NCI-H2227 treated with DMSO at 0.1 percent for 48 hours (cell line): ENCODE measurements at regions not wholly inside any gene's neighbourhood (a gene's known extent, or its start where the extent isn't known, plus 50 kb on each side); places are given as distances from the start of the nearest gene placed in this dataset.

Experiments used
- DNase-seq: peaks from one replicate; lab custom pipeline; 2025; lab: John Stamatoyannopoulos, UW

- DNase-seq: no peak
Observed at GRCh38 chr5:56588131-56588487, 227.2 kb upstream of the MAP3K1 start.

DNA sequence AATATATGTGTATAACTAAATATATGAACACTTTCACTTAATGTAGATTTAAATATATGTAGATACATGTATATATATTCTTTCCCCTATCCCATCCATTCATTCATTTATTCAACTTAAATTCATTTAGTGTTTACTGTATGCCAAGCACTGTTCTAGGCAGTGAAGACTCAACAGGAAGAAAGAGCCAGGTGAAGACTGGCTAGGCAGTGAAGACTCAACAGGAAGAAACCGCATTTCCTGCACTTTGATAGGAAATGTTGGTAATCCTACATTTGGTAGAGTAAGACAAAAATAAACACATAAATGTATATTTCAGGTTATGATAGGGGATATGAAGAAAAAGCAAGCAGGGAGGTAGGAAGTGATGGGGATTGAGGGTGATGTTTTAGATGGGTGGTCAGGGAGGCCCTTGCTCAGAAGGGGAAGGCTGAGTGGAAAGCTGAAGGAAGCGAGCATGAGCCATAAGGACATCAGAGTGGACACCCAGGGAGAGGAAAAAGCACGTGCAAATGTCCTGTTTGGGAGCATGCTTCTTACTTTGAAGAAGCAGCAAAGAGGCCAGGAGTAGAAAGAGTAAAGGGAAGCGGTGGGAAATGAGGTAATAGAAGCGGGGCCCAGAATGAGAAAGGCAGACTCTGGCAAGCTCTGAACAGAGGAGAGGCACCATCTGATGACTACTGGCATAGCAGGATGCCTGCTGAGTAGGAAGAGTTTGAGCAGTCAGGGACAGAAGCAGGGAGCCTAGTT is 227.8 kb upstream of the MAP3K1 start:
- DNase-seq: no peak

DNA sequence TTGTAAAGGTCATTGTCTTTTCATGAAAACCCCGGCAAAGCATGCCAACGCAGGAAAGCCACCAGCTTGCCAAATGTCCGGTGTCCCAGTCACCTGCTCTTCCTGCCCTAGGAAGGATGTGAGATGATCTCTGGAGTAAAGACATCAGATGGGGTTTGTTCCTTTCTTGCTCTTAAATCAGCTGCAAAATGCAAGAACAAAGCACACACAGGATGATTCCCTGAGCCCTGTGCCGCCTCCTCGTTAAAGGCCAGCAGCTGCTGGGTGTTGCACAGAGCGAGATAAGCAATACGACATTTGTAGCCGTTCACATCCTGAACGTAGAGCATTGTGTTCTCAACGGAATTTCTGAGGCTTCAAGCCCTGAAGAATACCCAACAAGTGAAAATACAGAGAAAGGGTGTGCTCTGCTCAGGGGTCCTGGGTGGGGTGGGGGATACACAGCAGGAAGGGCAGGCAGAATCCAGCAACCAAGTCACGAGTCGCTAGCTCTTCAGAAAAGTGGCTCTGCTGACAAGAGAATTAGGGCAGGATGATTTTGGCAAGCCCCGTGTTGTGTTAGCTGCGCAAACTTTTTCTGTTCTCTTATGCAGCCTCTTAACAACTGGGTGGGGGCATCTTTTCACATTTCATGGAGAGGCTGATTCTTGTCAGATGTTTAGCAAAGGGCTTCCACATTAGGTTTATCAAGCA is 229.2 kb upstream of the MAP3K1 start:
- no peak for DNase-seq

DNA sequence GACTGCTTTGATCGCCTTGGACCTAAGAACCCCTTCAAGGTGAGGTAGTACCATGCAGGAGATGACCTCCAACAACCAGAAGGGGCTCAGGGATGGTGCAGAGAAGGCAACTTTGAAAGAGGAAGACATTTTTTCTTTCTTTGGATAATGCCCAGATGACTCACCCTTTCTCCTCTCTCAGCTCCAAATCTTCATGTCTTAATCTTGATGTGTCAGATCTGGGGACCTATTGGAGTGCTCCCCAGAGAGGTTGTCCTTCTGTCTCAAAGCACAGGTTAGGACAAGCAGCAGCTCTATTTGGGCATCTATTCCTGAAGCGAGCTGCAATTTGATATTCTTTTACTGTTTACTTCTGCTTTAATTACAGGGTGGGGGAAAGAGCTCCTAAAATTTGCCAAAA is 229.9 kb upstream of the MAP3K1 start:
- no peak for DNase-seq

- no peak for DNase-seq
Observed at GRCh38 chr5:56581426-56581825, 233.9 kb upstream of the MAP3K1 start.

GRCh38 chr5:56580864-56581263 is 234.5 kb upstream of the MAP3K1 start:
- no peak for DNase-seq

GRCh38 chr5:56575821-56576220 is 239.5 kb upstream of the MAP3K1 start:
- no peak for DNase-seq

GRCh38 chr5:56574778-56575177 is 240.6 kb upstream of the MAP3K1 start:
- DNase-seq: no peak

- DNase-seq: no peak
Observed at GRCh38 chr5:56569566-56569965, 245.8 kb upstream of the MAP3K1 start.

DNA sequence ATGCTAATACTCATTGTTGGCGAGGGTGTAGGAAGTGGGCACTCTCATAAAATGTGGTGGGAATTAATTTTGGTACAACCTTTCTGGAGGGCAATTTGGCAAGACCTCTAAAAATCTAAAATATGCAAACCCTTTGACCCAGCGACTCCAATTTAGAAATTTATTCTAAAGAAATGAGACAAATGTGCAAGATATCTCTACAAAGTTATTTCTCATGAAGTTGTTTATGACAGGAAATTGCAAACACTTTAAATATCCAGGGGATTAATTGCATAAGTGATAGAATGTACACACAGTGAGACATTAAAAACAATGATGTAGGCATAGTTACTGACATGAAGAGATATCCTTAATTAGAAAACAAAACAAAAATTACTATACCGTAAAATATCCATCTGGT is 246.3 kb upstream of the MAP3K1 start:
- DNase-seq: no peak

DNA sequence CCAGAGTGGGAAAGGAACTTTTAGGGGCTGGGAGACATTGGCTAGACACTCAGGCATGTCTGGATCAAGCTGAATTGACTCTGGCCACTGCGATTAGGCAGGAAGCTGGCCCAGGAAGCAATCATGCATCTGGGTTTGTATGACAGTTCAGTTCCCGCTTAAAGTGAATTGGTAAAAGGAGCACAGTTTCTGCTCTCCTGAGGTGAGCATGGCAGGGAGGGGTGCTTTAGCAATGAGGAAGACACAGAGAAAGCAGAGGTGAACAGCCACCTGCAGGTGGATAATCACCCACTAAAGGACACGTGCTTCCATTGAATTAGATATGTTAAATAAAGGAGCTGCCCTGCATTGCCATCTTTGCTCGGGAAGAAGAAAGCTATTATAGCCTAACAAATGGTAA is 248.1 kb upstream of the MAP3K1 start:
- DNase-seq: no peak

DNA sequence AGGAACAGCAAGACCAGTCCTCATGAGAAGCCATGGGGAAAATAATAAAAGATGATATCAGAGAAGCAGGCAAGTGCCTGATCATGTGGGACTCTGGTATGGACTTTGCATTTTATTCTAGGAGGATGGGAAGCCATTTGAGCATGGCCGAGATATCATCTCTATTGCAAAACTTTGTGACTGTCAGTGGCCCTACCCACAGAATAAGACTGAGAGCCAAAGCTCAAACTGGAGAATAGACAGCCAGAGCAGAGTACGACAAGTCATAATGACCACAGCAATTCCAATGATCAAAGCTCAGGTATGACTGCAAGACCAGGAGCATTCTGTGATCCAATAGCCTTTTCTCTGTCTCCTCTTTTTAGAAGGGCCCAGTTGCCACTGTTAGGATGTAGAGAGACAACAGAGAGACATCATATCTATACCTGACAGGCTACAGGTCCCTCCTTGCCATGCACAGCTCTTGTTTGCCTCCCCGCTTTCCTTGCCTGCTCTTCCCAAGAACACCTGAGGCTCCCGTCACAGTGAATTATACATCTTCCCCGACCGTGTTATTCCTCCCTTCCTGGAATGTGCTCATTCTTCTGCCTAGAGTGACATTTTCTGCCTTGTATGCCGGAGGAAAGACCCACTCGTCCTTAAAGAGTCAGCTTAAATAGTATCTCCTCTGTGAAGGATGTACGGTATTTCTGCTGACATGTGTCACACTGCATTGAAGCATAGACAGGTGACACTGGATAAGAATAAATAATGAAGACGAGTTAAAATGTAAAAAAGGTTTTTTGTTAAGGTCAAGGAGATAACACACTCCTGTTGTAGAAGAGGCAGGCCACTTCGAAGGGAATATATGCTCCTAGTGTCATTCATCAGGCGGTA is 248.7 kb upstream of the MAP3K1 start:
- no peak for DNase-seq

GRCh38 chr5:56565644-56566043 is 249.7 kb upstream of the MAP3K1 start:
- no peak for DNase-seq

DNA sequence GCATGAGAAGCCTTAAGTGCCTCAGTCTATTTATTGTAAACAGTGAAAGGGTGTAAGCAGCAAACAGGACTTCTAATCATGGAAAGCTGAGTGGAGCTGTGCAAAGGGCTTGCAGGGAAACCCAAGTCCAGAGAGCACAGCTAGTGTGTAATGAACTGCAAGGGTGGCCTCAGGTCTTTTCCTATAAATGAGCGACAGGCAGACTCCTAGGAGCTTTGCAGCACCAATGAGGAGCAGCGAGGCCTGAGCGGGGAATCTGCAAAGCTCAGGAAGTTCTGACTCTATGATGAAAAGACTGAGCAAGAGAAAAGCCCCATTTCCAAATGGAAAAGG is 250.1 kb upstream of the MAP3K1 start:
- DNase-seq: no peak

DNA sequence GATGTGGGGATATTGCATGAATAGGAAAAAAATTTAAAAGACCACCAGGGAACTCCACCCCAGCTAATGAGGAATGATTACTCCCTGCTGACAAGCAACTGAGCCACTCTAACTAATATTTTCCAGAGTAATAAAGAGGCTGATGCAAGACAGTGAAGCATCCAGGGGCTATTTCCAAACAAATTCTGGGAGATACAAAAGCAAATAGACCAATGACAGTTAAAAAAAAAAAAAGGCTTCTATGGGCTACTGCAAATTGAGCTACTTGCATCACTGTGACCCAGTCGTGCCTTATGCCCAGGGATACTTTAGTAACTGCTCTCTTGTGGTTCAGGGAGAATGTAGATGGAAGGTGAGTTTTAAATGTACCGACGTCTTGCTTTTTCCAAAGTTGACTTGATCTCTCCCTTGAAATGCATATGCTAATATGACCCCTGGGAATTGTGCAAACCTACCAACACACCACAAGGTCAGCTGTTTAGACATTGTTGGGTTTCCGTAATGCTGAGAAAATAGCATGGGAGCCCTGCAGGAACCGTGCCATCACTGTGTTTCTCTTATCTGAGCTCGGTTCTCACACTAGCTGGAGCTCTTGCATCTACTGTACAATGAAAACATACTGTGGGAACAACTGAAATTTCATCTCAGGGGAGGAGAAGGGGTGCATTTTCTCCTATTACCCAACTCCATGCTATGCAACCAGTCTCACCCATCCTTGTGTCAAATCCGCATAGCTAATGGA is 250.6 kb upstream of the MAP3K1 start:
- no peak for DNase-seq

DNA sequence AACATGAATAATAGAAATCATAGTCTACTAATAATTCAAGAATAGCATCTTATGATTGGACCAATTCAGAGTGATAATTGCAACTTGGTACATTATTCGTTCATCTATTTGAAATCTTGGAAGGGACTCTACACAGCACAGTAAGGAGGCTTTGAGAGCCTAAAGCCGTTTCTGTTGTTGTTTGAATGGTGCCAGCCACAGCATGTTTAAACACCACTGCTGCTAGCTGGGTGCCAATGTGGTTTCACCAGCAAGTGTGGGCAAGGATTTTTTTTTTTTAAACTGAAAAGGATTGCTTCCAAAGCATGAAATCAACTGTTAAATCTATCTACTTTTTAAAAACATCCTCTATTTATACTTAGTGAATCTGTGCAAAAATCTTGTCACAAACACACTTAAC is 253.9 kb upstream of the MAP3K1 start:
- DNase-seq: no peak

DNA sequence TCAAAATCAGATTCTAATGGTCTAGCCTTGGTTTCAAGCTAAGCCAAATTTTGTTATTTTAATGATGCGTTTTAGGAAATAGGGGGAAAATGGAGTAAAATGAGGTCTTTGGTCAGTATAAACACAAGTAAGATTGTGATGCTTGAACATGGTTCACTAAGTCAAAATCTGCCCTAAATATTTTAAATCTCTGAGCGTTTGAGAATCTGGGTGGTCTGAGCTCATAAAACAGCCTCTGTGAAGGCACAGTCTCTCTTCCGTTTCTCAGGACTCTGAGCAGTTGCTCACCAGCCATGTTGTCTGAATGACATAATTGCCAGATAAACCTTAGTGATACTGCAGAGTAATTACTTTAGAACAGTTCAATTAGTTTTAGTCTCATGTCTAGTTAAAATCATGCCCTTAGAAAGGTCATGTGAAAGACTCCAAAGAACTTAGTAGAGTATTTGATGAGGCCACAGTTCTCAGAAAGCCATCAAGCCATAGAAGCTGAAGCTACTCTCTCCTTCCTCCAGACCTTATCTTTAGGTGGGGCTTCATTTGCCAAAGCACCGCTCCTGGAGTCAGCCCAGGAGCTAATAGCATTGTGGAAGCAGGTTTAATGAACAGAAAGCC is 257.1 kb upstream of the MAP3K1 start:
- no peak for DNase-seq

DNA sequence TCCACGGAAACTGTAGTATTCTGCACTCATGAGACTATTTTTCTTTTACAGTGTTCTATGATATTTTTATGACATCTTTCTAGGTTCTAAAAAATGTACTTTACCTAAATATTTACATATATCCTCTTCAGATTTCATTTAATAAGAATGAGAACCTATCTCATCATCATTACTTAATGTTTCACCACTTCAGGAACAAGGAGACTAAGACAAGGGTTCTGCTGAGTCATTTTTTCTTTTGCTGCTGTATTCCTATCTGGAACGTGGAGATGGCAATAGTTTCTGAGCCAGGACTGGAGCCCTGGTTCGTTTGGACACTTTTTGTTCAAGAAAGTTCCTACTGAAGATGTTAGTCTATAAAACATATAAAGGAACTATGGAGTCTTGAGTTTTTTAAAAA is 258.2 kb upstream of the MAP3K1 start:
- no peak for DNase-seq

GRCh38 chr5:56552612-56553268 is 262.6 kb upstream of the MAP3K1 start:
- no peak for DNase-seq

DNA sequence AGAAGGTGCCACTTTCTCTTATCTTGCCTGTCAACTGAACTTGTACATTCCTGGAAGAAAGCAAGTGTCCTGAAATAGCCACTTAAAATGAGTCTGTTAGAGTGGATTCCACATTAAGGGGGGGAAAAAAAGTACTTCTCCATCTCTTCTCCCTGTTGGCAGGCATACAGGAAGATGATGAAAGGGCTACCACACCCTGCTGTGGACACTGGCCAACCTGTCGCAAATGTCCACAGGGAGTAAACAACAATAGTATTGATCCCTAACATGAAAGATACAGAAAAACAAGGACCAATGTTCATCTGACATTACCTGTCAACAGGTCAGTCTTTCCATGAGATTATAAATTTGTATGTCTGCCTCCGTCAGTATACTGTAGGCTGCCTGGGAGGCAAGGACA is 265.1 kb upstream of the MAP3K1 start:
- no peak for DNase-seq

- no peak for DNase-seq
Observed at GRCh38 chr5:56549096-56549886, 266.1 kb upstream of the MAP3K1 start.
